Endothelial cell of umbilical vein (primary cell): ENCODE measurements at regions not wholly inside any gene's neighbourhood (a gene's known extent, or its start where the extent isn't known, plus 50 kb on each side); places are given as distances from the start of the nearest gene placed in this dataset.

Source experiments
- BruUV-seq: library from RNA; stranded (reverse); fragments of 400-500 nt; replicated peaks from 2 replicates; lab custom pipeline; 2021; lab: Mats Ljungman, UMichigan
- CTCF ChIA-PET: fragments of 300-600, 350-600 bp; sonication (Branson Sonifier 250); formaldehyde crosslinking; loops from one replicate; lab custom pipeline; 2021; ENCODE audit warnings: antibody characterized with exemption, inconsistent platforms; lab: Charles Lee
- POLR2A ChIA-PET: fragments of 300-600, 350-600 bp; sonication (Branson Sonifier 250); formaldehyde crosslinking; loops from one replicate; lab custom pipeline; 2021; ENCODE audit warnings: antibody characterized with exemption, inconsistent platforms; lab: Charles Lee
- DNase-seq: peaks from one replicate; pipeline ENCODE4 v3.0.0-alpha.2; 2011; ENCODE audit warnings: low read depth, low spot score
- FAIRE-seq: peaks from 2 replicates; lab custom pipeline; 2011; peaks lifted over from hg19 to GRCh38; lab: Jason Lieb, UNC
- H2AFZ ChIP-seq: 2 replicates; pipeline ENCODE4 v1.6.0; 2012; ENCODE audit warnings: low read depth, low read length, control low read depth, inconsistent platforms
- H3K27ac ChIP-seq: 2 replicates; pipeline ENCODE4 v1.5.1; 2011; ENCODE audit warnings: low read depth, mild to moderate bottlenecking, control low read depth, low read length, moderate library complexity; ENCODE audit not compliant: insufficient read depth
- H3K27me3 ChIP-seq, 2 experiments: 2 replicates each; pipeline versions ENCODE4 v1.6.0 to v1.6.1; 2011; ENCODE audit warnings: low read length in 2 of 2, mixed read lengths in 1 of 2; ENCODE audit not compliant: control insufficient read depth in 2 of 2, insufficient read depth in 2 of 2
- H3K36me3 ChIP-seq, 2 experiments: 2 replicates in 1 of 2; 3 replicates in 1 of 2; pipeline ENCODE4 v1.5.1; 2011; ENCODE audit warnings: low read length in 2 of 2, mild to moderate bottlenecking in 1 of 2, moderate library complexity in 1 of 2; ENCODE audit not compliant: control insufficient read depth in 2 of 2, insufficient read depth in 2 of 2; ENCODE audit errors: extremely low read depth in 1 of 2
- H3K4me1 ChIP-seq: 3 replicates; pipeline ENCODE4 v1.5.1; 2011; ENCODE audit warnings: mild to moderate bottlenecking, low read length; ENCODE audit not compliant: control insufficient read depth, insufficient read depth; ENCODE audit errors: extremely low read depth
- H3K4me2 ChIP-seq: 2 replicates; pipeline ENCODE4 v1.6.1; 2011; ENCODE audit warnings: low read length, control low read depth, mixed read lengths; ENCODE audit not compliant: insufficient read depth
- H3K4me3 ChIP-seq, 3 experiments: fragments of 200-600 bp in 1 of 3; sonication (generic), shearing (Covaris generic) in 1 of 3; replicated peaks in 1 of 3; 2 replicates each; pipeline ENCODE4 v1.5.1; 2011 to 2016; ENCODE audit warnings: control low read depth in 3 of 3, low read length in 3 of 3, mild to moderate bottlenecking in 2 of 3, inconsistent platforms in 1 of 3, low read depth in 1 of 3, moderate library complexity in 1 of 3; ENCODE audit not compliant: insufficient read depth in 1 of 3
- H3K79me2 ChIP-seq: 2 replicates; pipeline ENCODE4 v1.6.0; 2012; ENCODE audit warnings: low read length, inconsistent platforms; ENCODE audit not compliant: control insufficient read depth, insufficient read depth
- H3K9ac ChIP-seq: replicated peaks from 2 replicates; pipeline ENCODE3; 2011; ENCODE audit warnings: low read length, control low read depth; ENCODE audit not compliant: insufficient read depth; ENCODE audit errors: extremely low read depth
- H3K9me1 ChIP-seq: replicated peaks from 3 replicates; pipeline ENCODE4 v1.6.0; 2011; ENCODE audit warnings: mild to moderate bottlenecking, low read length; ENCODE audit not compliant: control insufficient read depth, insufficient read depth; ENCODE audit errors: extremely low read depth
- H3K9me3 ChIP-seq: replicated peaks from 2 replicates; pipeline ENCODE4 v1.5.1; 2012; ENCODE audit warnings: low read length, inconsistent platforms; ENCODE audit not compliant: control insufficient read depth, insufficient read depth
- H4K20me1 ChIP-seq: replicated peaks from 2 replicates; pipeline ENCODE3; 2011; ENCODE audit warnings: mild to moderate bottlenecking, low read length; ENCODE audit not compliant: control insufficient read depth, insufficient read depth; ENCODE audit errors: extremely low read depth
- EZH2 ChIP-seq: IDR thresholded peaks from 2 replicates; pipeline ENCODE4 v1.6.1; 2012; ENCODE audit warnings: borderline replicate concordance, low read depth, mild to moderate bottlenecking, moderate library complexity, low read length, inconsistent platforms; ENCODE audit not compliant: severe bottlenecking
- FOS ChIP-seq: IDR thresholded peaks from 2 replicates; pipeline ENCODE4 v1.6.1; 2011; ENCODE audit warnings: mild to moderate bottlenecking, low read length, moderate library complexity, borderline replicate concordance; ENCODE audit not compliant: insufficient read depth
- GATA2 ChIP-seq: IDR thresholded peaks from 2 replicates; pipeline ENCODE4 v1.7.0; 2011; ENCODE audit warnings: low read depth, mild to moderate bottlenecking, moderate library complexity, mixed read lengths, low read length; ENCODE audit not compliant: insufficient read length, insufficient read depth
- JUN ChIP-seq: IDR thresholded peaks from 2 replicates; pipeline ENCODE4 v1.6.1; 2011; ENCODE audit warnings: borderline replicate concordance, low read depth; ENCODE audit not compliant: insufficient read length, insufficient read depth
- MYC ChIP-seq: IDR thresholded peaks from one replicate; pipeline ENCODE4 v1.6.1; 2011; ENCODE audit warnings: mild to moderate bottlenecking, low read depth, low read length
- POLR2A ChIP-seq: IDR thresholded peaks from 2 replicates; pipeline ENCODE4 v1.6.1; 2012; ENCODE audit warnings: low read depth, mild to moderate bottlenecking, control low read depth, low read length
- POLR2AphosphoS5 ChIP-seq: IDR thresholded peaks from 2 replicates; pipeline ENCODE4 v1.6.1; 2012; ENCODE audit warnings: low read depth, mild to moderate bottlenecking, control low read depth, low read length, moderate library complexity; ENCODE audit not compliant: insufficient read depth
- dilution Hi-C: fragments of 300-500 bp; cut with MboI; formaldehyde crosslinking; loops from one replicate; pipeline ENCODE4 v1.15.0; 2019; ENCODE audit warnings: low sequenced_read_pairs; ENCODE audit not compliant: extremely low pct_ligation_motif_present
- intact Hi-C: fragments of 100-400 bp; cut with micrococcal nuclease; formaldehyde crosslinking; loops from one replicate; pipeline ENCODE4 v1.10.0; 2022
- TF ChIP-seq, protein P1 (sequence below): IDR thresholded peaks from 2 replicates; pipeline ENCODE4 v1.6.1; 2011; ENCODE audit not compliant: insufficient read depth, insufficient read length
- TF ChIP-seq, protein P2 (sequence below), 2 donors: IDR thresholded peaks; 1 replicate in 1 of 2; 2 replicates in 1 of 2; pipeline ENCODE4 v1.5.1; 2011; ENCODE audit warnings: low read length in 2 of 2, mild to moderate bottlenecking in 2 of 2, moderate library complexity in 2 of 2, control low read depth in 1 of 2, inconsistent platforms in 1 of 2, low read depth in 1 of 2; ENCODE audit not compliant: insufficient read depth in 1 of 2; ENCODE audit errors: extremely low read depth in 1 of 2

DNA sequence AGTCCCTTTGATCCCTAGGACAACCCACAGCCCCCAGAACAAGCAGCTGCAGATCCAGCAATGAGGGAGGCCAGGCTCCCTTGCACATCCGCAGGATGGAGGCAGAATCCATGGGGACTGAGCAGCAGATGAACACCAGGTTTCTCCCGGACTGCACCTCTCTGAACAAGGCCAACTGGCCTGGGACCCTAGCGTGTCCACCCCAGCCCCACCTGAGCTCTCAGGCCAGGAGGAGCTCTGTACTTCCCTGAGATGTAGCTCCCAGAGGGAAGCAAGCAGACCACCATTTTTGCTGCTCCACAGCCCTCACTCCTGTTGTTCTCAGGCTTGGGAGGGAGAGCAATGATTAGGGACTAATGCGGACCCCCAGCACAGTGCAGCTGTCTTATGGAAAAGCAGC lies 1195.8 kb downstream of the PCDH18 start:
- intact Hi-C loops: no loop called here
- Histone ChIP-seq H3K4me2 (no peak overlapping the region), H3K36me3 (no peaks in the 10 kb centered on the region), H2AFZ (no peak overlapping the region), H3K27ac (no peak overlapping the region), H3K79me2 (no peaks in the 10 kb centered on the region), H3K4me3 (no peak overlapping the region), H3K9ac (no peak overlapping the region), H3K4me1 (no peaks in the 10 kb centered on the region), H3K27me3 (no peaks in the 10 kb centered on the region), H4K20me1 (no peaks in the 10 kb centered on the region), H3K9me1 (no peaks in the 10 kb centered on the region), H3K9me3 (no peaks in the 10 kb centered on the region)
- TF ChIP-seq POLR2A (no peak), MYC (no peak), GATA2 (no peak), EZH2 (no peak), FOS (no peak), JUN (no peak), POLR2AphosphoS5 (no peak)
- TF ChIP-seq, protein P1, sequence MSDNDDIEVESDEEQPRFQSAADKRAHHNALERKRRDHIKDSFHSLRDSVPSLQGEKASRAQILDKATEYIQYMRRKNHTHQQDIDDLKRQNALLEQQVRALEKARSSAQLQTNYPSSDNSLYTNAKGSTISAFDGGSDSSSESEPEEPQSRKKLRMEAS: no peak
- TF ChIP-seq, protein P2, sequence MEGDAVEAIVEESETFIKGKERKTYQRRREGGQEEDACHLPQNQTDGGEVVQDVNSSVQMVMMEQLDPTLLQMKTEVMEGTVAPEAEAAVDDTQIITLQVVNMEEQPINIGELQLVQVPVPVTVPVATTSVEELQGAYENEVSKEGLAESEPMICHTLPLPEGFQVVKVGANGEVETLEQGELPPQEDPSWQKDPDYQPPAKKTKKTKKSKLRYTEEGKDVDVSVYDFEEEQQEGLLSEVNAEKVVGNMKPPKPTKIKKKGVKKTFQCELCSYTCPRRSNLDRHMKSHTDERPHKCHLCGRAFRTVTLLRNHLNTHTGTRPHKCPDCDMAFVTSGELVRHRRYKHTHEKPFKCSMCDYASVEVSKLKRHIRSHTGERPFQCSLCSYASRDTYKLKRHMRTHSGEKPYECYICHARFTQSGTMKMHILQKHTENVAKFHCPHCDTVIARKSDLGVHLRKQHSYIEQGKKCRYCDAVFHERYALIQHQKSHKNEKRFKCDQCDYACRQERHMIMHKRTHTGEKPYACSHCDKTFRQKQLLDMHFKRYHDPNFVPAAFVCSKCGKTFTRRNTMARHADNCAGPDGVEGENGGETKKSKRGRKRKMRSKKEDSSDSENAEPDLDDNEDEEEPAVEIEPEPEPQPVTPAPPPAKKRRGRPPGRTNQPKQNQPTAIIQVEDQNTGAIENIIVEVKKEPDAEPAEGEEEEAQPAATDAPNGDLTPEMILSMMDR (IDR thresholded peaks at IDR 0.05; ENCODE audit: extremely low read depth in 1 of 2, insufficient read depth in 1 of 2, low read depth in 1 of 2, low read length in 2 of 2): no peak
- ChIA-PET POLR2A (no interaction called here), CTCF (interaction anchor here (1.0 to 2.8 kb wide), 3 partner anchors 8 to 136 kb away, joined by 3 to 12 read pairs (median 4); no protein-coding TSS in a partner anchor)
- BruUV-seq: no TSS peak
- dilution Hi-C loops: no loop called here
- DNase-seq: no peak
- FAIRE-seq: no peak
